Superior temporal gyrus (tissue), 1 donor: ENCODE measurements at regions not wholly inside any gene's neighbourhood (a gene's known extent, or its start where the extent isn't known, plus 50 kb on each side); places are given as distances from the start of the nearest gene placed in this dataset.

Experiments used
- DNase-seq: peaks from one replicate; pipeline ENCODE4 v3.0.0-alpha.2; 2016; ENCODE audit errors: extremely low spot score

DNA sequence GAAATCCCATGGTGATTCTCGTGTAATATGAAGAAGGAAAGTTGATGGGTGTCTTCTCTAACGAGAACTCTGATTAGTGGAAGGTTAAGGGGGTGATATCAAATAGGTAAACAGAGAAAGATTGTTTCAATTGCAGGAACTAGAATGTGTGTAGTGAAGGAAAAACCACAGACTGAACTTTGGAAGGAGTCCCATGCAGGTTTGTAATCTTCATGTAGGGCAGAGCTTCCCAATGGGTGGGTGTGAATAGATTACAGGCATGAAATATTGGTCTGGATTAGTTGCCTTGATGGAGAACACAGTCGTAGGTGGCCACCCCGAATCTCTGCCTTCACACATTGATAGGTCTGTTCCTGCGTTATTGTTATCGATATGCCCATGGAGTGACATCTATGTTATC lies 295.5 kb downstream of the KCNRG start:
- DNase-seq = no peak

DNA sequence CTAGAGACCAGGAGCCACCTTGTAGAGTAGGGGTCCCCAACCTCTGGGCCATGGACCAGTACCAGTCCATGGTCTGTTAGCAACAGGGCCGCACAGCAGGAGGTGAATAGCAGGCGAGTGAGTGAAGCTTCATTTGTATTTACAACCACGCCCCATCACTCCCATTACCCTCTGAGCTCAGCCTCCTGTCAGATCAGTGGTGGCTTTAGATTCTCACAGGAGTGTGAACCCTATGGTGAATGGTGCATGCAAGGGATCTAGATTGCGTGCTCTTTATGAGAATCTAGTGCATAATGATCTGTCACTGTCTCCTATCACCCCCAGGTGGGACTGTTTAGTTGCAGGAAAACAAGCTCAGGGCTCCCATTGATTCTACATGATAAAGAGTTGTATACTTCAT lies 303.6 kb downstream of the KCNRG start:
- DNase-seq = no peak

DNA sequence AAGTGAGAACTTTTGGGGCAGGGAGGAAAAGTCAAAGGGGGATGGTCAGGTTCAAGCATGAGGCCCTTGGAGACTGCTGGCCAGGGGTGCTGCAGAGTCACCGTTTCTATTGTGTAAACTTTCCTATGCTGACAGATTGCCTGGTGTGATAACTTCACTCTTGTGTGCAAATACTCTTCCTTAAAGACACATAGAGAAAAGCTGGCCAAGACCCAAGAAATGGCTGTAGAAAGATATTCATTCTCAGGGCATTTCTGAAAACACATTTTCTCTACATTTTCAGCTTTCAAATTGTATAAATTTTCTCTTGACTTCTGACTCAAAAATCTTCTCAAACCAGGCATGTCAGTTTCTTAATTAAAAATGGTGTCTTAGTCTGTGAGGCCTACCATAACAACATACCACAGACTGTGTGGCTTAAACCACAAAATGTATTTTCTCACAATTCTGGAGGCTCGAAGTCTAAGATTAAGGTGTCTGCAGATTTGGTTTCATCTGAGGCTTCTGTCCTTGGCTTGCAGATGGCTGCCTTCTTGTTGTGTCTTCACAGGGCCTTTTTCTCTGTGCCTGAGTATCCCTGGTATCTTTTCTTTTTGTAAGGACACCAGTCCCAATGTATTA lies 304.5 kb downstream of the KCNRG start:
- no peak for DNase-seq

DNA sequence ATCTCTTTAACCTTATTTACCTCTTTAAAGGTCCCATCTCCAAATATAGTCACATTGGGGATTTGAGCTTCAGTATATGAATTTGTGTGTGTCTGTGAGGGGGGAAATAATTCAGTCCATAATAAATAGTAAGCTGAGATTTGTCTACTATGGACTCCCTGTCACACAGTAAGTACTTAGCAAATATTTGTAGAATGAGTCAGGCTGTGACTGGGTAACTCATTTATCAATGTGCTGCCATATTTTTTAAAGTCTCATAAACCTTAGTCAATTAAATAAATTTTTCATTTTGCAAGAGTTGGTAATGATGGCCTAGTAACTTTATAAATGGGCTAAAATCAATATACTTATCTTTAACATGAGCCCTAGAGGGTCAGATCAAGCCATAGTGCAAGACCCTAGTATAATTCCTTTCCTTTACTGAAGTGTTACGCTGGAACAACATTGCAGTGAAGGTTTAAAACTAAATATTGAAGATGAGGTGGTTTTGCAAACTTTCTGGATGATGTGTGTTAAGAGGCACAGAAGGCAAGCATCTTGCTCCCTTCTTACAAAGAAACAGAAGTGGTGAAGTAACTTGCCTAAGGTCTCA lies 305.1 kb downstream of the KCNRG start:
- DNase-seq = no peak

DNA sequence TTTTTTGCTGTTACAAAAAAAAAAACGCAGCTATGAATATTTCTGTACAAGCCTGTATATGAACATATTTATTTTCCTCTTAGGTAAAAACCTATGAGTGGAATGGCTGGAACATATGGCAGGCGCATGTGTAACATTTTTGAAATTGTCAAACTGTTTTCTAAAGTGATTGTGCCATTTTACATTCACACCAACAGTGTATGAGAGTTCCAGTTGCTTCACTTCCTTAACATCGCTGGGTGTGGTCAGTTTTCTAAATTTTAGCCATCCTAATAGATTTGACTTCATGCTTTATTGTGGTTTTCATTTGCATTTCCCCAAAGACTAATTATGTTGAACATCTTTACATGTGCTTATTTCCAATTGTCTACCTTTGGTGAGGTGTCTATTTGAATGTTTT lies 306.8 kb downstream of the KCNRG start:
- no peak for DNase-seq

DNA sequence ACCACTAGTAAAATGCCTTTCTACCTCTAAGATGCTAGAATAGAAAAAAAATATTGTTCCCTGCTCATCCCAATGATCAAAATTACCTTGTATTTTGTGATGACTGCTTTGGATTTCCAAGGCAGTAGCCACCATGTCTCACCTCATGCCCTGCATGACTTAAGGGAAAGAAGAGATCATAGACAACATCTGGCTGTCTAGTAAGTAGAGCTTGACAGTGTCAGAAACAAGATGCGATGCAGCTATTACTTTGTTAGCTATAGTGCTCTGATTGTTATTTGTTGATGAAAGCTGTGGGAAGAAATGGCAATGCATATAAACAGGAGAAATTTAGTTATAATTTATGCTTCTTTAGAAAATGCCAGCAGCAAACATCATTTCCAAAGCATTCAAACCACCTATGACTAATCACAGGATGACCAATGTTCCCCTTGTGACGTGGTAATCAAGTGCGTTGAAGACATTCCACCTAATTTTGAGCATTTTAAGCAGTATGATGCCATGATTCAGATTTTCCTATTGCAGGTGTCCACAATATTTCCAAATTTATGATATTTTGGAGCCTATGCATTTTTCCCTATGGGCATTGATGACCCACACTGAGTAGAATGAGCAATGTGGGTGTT lies 308.3 kb downstream of the KCNRG start:
- DNase-seq = no peak

DNA sequence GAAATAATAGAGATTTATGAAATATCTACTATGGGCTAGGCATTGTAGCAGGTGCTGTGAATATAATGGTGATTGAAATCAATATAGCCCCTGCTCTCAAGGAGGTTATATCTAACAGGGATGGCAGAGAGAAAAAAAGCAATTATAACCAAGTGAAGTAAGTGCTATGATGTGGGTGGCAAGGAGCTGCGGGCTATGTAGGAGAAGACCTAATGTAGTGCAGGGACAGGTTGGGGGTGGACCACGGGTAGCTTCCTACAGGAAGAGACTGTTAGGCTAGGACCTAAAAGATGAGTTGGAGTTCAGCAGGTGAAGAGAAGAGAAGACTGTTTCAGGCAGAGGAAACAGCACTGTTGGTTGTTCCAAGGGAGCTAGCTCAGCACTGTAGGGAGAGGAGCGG lies 311.0 kb downstream of the KCNRG start:
- DNase-seq = no peak

DNA sequence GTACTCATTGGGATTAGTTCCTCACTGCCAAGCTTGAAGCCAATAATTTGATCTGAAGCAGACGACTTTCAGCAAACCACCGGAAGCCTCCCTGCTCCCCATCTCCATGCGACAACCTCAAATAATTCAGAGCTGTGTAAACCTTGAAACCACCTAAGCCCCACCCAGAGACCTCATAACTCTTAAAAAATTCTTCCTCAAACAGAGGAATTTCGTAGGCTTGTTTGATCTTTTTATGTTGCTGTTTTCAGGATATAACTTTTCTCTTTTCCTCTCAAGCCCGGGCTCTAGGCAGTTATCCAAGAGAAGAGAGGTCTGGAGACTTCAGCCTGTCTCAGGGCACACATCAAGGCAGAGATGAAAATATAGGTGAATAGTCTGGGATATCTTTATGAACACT lies 311.6 kb downstream of the KCNRG start:
- no peak for DNase-seq

DNA sequence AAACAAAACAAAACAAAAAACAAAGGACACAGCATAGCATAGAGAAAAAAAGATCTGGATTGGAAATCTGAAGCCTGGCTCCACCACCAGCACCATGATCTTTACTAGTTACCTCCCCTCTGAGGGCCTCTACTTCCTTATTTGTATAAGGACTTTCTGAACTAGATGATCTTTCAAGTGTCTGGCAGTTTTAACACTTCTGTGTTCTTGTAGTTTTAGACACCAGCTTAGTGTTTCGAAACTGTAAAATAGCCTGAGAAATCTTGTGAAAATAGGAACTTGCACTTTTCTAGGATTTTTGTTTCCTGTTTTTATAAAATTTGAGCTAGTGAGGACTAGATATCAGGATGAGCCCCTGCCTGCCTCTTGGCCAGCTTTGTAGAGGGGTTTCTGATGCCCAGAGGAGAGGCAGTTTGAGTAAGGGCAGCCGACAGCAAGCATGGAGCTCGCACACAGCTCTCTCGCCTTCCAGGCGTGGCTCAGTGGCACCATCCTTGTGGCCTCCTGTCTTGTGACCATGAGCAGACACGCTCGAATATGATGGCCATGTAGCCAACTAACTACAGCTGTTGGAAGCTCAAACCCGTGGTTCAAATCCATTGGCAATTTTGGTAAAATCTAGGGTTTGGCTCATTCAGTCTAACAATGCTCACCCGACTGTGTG lies 319.0 kb downstream of the KCNRG start:
- no peak for DNase-seq

DNA sequence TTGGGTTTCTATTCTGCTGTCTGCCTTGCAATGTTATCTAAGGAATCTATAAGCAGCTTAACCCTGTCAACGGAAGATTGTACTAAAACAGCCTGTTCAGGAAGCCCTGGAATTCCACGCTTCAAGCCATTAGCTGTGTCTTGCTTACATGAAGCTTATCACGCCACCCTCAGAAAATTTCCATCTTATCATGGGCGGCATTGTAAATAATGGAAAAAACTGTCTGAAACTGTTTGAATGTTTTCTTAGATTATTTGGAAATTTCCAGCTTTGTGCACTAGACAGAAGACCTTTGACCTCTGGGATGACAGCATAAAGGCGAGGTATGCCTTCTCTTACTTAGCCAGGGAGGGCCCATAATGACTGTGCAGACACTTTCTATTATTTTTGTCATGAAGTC lies 319.7 kb downstream of the KCNRG start:
- no peak for DNase-seq

DNA sequence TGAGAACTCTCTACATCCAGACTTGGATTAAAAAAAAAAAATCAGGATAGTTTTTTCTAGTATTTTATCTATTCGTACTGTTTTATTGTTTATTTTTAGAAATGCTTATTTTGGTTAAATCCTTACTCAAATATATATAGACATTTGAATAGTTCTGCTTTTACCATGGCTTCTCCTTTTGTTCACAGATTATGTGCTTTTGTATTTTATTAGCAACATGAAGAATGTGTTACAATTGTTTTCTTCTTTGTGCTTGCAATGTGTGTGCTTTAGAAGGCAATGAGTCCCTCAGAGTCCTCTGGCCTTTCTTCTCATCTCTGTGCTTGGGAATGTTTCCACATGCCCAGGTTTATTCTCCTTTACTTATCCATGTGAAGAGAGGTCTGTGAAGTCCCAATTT lies 324.0 kb downstream of the KCNRG start:
- no peak for DNase-seq

DNA sequence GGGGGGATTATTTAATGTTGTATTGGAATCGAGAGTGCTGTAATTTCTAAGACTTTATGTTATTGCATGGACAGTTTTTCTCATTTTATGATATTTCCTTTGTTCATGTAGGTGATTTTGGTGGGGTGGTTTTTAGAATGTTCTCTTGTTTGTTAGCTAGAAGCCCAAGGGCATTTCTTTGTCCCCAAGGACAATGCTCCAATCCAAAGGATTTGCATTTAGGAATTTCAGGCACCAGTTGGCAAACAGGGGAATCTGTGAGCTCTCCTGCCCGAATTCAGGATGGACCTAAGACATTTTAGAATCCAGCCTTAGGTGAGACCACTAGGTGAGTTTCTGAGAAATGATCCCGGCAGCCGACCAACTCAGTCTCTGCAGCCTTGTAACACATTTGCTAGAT lies 324.9 kb downstream of the KCNRG start:
- no peak for DNase-seq

DNA sequence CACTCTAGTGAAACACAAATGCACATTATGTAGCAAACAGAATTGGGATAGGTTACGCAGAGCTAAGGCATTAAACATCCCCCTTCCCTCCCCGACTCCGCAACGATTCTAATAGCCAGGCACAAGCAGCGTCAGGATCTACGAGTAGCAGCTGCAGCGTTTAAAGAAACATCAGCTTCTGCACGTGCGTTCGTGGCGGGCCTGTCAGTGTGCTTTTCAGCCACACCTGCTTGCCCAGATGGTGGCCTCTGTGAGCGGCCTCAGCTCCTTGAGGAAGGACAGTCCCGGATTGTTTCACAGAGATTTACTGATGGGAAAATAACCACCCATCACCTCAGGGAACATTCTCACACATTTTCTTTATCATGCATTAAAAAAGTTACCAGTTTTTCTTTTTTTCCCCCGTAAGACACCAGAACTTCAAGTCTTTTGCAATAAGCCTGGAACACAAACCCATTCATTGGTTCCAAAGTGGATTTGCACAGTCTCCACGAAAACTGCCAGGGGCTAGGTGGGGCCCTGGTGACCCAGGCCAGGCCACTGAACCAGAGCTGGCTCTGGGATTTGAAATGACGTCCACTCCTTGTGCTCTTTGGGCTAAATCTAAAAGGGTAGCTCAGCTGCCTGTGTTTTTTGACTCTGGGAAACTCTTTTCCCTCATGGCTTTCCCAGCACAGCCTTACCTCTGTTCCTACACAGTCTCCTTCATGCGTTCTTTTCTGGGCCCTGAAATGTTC lies 325.5 kb downstream of the KCNRG start:
- DNase-seq = no peak

DNA sequence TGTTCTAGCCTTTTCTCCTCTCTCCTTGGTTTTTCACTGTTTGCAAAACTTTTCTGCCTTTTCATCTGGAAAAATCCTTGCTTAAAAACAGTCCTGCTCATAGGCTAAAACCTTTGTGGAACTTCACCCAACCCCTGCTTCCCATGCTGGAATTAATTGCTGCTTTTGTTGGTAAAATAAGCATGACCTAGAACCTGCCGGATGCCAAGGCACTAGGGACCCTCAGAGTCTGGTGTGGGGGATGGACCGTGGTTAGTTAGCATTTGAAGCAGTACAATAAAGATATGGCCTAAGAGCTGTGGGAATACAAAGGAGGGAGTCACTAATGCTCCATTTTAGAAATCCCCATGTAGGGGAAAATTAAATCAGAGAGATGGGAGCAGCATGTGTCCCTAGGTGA lies 326.3 kb downstream of the KCNRG start:
- no peak for DNase-seq

DNA sequence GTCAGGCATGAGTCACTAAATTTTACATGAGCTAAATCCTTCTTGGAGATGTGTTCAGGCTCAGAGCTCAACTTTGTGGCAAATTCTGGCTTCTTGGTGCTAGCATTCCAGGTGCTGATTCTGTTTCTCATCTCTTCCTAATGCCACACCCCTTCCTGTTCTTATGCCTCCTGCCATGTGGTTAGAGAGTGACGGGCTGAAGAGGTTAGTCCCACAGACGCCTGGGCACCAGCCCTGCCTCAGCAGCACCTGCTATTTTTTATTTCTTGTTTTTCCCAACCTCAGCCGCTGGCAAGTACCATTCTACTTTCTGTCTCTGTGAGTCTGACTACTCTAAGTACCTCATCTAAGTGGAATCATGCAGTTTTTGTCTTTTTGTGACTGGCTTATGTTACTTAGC lies 329.5 kb downstream of the KCNRG start:
- DNase-seq = no peak

DNA sequence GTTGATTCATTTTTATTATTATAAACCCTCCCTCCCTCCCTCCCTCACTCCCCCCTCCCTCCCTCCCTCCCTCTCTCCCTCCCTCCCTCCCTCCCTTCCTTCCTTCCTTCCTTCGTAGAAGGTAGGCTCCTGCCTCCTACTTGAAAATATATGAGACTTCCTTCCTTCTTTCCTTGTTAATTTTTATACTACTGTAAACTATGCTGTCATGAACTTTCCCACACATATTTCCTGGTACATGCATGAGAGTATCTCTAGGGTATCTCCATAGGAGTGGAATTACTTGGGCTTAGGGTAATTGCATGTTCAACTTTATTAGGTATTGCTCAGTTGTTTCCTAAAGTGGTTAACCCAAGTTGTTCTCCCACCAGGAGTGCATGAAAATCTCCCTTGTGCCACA lies 330.6 kb downstream of the KCNRG start:
- no peak for DNase-seq

DNA sequence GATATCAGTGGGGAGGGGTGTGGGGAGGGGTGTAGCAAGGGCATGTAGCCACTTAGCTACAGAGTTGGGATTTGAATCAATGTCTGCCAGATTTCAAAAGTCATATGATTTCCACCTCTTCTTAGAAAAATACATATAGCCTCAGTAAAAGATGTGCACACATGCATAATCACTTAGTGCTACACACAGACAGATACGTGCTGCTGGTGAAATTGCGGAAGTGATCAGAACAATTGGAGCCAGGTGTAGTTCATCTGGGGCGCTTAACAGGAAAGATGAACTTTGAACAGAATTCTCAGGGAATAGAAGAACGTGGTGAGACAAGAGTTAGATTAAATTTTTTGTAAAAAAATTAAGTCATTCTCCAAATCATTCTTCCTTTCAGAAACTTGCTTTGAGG lies 333.1 kb downstream of the KCNRG start:
- DNase-seq = no peak

DNA sequence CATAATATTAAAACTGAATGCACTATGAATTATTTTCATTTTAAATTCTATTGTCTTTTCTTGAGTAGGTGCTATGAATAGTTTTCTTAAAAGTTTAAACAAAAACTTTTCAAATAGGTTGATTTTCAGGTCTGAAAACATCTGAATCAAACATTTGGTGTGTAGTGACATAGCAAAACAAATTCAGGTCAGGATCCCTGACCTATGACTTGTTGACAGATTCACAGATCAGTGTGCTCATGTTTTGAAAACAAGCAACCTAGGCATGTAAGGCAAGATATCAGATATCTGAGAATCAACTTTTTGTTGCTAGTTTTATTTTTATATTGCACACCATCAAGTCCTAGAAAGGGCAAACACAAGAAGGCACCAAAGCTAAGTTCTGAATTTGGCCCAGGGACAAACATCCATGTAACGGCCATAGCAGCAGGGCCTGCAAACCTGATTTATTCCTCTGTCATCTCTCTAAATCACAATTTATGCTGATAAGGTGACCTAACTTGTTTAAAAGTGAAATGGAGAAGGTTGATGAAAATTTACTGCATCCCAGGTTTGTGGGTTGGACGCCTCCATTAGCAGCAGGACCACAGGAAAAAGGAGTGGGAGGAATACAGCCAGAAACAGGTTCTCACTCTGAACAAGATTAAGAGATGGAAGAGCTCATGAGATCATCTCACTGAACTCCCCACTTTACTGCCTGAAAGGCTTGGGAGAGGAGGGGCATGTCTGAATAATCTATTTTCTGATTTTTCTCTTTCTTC lies 337.7 kb downstream of the KCNRG start:
- DNase-seq = no peak

DNA sequence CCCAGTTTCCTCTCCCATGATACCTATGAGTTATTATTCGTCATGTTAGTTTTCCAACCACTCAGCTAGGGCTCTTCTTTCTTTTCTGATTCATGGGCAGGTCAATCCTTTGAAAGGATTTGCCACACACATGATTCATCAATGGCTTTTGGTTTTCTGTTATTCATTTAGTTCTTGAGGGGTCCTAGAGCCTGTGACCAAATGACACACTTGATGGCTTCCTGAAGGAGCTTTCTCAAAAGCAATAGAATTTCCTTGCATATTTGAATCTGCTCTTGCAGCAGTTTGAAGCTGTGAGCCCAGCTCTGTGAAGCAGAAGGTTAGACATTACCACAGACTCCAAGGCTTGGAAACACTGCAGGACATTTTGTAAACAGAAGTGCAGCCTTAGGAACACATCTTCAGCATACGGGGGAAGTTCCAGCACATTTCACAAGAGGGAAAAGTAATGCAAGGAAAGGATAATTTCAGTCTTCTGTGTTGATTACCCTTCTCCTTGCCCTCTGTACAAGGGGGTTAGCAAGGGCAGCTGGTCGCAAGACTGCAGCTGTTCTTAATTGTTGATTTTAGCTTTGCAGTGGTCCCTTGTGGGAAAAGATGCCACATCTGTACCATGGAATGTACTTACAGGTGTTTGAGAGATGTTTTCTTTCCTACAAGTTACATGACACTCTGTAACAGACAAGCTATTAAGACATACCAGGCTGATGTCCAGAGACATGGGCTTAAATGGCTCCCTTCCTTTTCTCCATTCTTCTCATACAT lies 338.6 kb downstream of the KCNRG start:
- DNase-seq = no peak

DNA sequence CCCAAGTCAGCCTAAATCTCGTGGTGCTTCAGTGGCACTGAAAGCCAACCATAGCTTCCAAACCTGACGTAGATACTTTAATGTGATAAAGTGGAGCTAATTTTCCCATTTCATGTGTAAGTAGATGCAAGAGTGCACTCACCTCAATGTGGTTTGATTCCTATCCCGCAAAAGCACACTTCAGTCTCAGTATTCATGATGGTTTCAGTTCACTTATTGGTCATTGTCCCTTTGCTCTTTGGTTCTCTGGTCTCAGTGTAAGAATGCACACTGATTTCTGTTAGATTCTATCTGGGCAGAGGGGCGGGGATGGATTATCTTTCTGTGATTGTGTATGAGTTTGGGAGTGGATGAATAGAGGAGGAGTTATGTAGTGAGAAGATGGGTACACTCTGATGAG lies 340.6 kb downstream of the KCNRG start:
- DNase-seq = no peak

DNA sequence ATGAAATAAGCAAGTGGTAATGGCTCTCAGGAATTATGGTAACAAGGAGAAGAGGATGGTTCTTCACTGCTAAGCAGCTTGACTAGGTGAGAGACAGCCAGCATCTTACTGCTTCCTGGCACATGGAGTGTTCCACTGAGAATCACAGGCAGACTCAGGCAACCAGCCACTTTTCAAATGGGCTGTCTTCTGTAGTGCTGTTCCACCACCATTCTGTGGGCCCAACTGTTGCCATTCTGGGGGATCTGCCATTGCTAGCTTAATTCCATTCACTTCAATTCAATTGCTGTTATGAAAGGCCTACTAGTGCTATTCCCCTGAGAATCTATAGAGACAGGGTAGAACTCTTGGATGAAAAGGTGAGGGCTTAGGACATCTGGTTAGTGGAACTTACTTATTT lies 341.9 kb downstream of the KCNRG start:
- no peak for DNase-seq
